DMS153 treated with DMSO at 0.1 percent for 48 hours (cell line): ENCODE measurements at regions not wholly inside any gene's neighbourhood (a gene's known extent, or its start where the extent isn't known, plus 50 kb on each side); places are given as distances from the start of the nearest gene placed in this dataset.

Experiments
- DNase-seq: peaks from one replicate; lab custom pipeline; 2025; ENCODE audit not compliant: unreplicated experiment; lab: John Stamatoyannopoulos, UW

- DNase-seq = no peak
These were observed 349.4 kb downstream of the FAM181B start for GRCh38 chr11:82384308-82384707.

GRCh38 chr11:82373781-82374542 lies 359.7 kb downstream of the FAM181B start:
- no peak for DNase-seq

GRCh38 chr11:82365351-82365750 lies 368.3 kb downstream of the FAM181B start:
- no peak for DNase-seq

GRCh38 chr11:82356316-82356715 lies 377.3 kb downstream of the FAM181B start:
- no peak for DNase-seq

- no peak for DNase-seq
These were observed 378.3 kb downstream of the FAM181B start for GRCh38 chr11:82355313-82355823.

- no peak for DNase-seq
These were observed 406.8 kb downstream of the FAM181B start for GRCh38 chr11:82326853-82327252.

GRCh38 chr11:82321206-82321605 lies 412.5 kb downstream of the FAM181B start:
- DNase-seq = no peak

GRCh38 chr11:82315093-82315492 lies 418.6 kb downstream of the FAM181B start:
- DNase-seq = no peak

- DNase-seq = no peak
These were observed 424.7 kb downstream of the FAM181B start for GRCh38 chr11:82308979-82309378.

GRCh38 chr11:82305123-82305522 lies 428.5 kb downstream of the FAM181B start:
- no peak for DNase-seq

- DNase-seq = no peak
These were observed 430.0 kb downstream of the FAM181B start for GRCh38 chr11:82303671-82304070.

- DNase-seq = no peak
These were observed 445.2 kb downstream of the FAM181B start for GRCh38 chr11:82288471-82288870.

- DNase-seq = no peak
These were observed 462.8 kb downstream of the FAM181B start for GRCh38 chr11:82270870-82271269.

GRCh38 chr11:82268627-82269026 lies 465.0 kb downstream of the FAM181B start:
- no peak for DNase-seq

GRCh38 chr11:82267186-82267585 lies 466.5 kb downstream of the FAM181B start:
- DNase-seq = no peak

GRCh38 chr11:82261367-82261766 lies 472.3 kb downstream of the FAM181B start:
- no peak for DNase-seq

GRCh38 chr11:82250047-82250446 lies 483.6 kb downstream of the FAM181B start:
- no peak for DNase-seq

- DNase-seq = no peak
These were observed 486.7 kb downstream of the FAM181B start for GRCh38 chr11:82246926-82247325.

GRCh38 chr11:82239498-82239897 lies 494.2 kb downstream of the FAM181B start:
- no peak for DNase-seq

GRCh38 chr11:82234256-82234655 lies 499.4 kb downstream of the FAM181B start:
- DNase-seq = no peak

- DNase-seq = no peak
These were observed 500.5 kb downstream of the FAM181B start for GRCh38 chr11:82233201-82233600.

GRCh38 chr11:82229341-82229740 lies 504.3 kb downstream of the FAM181B start:
- DNase-seq = peak; percentile 6

- DNase-seq = no peak
These were observed 507.7 kb downstream of the FAM181B start for GRCh38 chr11:82225930-82226329.
